Esophagus squamous epithelium (tissue), 4 donors: ENCODE measurements at regions not wholly inside any gene's neighbourhood (a gene's known extent, or its start where the extent isn't known, plus 50 kb on each side); places are given as distances from the start of the nearest gene placed in this dataset.

ENCODE experiments used
- POLR2A ChIP-seq, 4 donors: fragments of 450-650 bp; IDR thresholded peaks; one replicate each; pipeline ENCODE4 v1.6.1; 2017; ENCODE audit warnings: antibody characterized with exemption in 4 of 4, mild to moderate bottlenecking in 4 of 4, moderate library complexity in 3 of 4
- TF ChIP-seq, protein P1 (sequence below), 6 experiments: fragments of 450-650 bp in 4 of 6; fragments of 200-600 bp in 2 of 6; sonication (generic) in 2 of 6; IDR thresholded peaks; one replicate each; pipeline ENCODE4 v1.5.1; 2016 to 2019; ENCODE audit warnings: antibody characterized with exemption in 6 of 6, mild to moderate bottlenecking in 4 of 6, moderate library complexity in 4 of 6

DNA sequence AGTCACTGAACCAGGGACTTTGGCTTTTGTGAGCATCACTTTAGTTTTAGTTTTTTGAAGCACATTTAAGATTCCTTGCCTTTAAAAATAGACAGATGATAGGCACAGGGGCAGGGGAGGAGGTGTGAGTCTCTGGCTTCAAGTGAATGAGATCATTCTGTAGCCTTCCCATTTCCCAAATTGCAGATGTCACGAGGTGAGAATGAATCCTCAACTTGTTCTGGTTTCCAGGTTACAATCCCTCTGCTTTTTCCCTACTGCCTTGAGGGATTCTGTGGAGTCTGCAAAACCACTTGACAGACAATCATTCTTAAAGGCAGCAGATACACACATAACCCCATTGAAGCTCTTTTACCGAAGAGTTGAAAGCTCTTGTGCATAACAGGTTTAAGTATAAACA is 332.4 kb downstream of the DMAC1 start:
- no peak for TF ChIP-seq POLR2A (IDR thresholded peaks at IDR 0.05)
- TF ChIP-seq, protein P1, sequence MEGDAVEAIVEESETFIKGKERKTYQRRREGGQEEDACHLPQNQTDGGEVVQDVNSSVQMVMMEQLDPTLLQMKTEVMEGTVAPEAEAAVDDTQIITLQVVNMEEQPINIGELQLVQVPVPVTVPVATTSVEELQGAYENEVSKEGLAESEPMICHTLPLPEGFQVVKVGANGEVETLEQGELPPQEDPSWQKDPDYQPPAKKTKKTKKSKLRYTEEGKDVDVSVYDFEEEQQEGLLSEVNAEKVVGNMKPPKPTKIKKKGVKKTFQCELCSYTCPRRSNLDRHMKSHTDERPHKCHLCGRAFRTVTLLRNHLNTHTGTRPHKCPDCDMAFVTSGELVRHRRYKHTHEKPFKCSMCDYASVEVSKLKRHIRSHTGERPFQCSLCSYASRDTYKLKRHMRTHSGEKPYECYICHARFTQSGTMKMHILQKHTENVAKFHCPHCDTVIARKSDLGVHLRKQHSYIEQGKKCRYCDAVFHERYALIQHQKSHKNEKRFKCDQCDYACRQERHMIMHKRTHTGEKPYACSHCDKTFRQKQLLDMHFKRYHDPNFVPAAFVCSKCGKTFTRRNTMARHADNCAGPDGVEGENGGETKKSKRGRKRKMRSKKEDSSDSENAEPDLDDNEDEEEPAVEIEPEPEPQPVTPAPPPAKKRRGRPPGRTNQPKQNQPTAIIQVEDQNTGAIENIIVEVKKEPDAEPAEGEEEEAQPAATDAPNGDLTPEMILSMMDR (IDR thresholded peaks at IDR 0.05), result no peak
